ENCODE measurements at regions not wholly inside any gene's neighbourhood (a gene's known extent, or its start where the extent isn't known, plus 50 kb on each side); places are given as distances from the start of the nearest gene placed in this dataset.

DNA sequence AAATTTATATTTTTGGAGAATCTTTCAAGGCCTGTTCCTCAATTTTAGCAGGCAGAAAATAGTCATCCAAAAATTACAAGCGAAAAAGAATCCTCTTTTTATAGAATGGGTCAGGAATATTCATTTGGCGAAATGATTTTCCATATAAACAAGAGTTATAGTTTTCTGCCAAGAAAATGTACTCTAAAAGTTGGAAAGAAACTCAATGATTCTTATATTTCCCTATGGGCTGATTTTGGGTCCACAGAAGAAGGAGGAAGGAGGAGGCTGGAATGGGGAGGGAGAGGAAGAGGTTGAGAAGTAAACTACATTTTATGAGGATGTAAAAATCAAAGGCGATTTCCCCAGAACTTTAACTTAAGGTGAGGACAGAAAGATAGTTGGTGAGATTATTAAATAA is 159.3 kb downstream of the DCAF12L1 start:
- TF ChIP-seq, protein P1, sequence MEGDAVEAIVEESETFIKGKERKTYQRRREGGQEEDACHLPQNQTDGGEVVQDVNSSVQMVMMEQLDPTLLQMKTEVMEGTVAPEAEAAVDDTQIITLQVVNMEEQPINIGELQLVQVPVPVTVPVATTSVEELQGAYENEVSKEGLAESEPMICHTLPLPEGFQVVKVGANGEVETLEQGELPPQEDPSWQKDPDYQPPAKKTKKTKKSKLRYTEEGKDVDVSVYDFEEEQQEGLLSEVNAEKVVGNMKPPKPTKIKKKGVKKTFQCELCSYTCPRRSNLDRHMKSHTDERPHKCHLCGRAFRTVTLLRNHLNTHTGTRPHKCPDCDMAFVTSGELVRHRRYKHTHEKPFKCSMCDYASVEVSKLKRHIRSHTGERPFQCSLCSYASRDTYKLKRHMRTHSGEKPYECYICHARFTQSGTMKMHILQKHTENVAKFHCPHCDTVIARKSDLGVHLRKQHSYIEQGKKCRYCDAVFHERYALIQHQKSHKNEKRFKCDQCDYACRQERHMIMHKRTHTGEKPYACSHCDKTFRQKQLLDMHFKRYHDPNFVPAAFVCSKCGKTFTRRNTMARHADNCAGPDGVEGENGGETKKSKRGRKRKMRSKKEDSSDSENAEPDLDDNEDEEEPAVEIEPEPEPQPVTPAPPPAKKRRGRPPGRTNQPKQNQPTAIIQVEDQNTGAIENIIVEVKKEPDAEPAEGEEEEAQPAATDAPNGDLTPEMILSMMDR (IDR thresholded peaks at IDR 0.05): no peak
- TF ChIP-seq POLR2A (IDR thresholded peaks at IDR 0.05) (no peak), EP300 (IDR thresholded peaks at IDR 0.05) (no peak)

All from stomach (tissue), 4 donors.